ENCODE measurements at regions not wholly inside any gene's neighbourhood (a gene's known extent, or its start where the extent isn't known, plus 50 kb on each side); places are given as distances from the start of the nearest gene placed in this dataset.

DNA sequence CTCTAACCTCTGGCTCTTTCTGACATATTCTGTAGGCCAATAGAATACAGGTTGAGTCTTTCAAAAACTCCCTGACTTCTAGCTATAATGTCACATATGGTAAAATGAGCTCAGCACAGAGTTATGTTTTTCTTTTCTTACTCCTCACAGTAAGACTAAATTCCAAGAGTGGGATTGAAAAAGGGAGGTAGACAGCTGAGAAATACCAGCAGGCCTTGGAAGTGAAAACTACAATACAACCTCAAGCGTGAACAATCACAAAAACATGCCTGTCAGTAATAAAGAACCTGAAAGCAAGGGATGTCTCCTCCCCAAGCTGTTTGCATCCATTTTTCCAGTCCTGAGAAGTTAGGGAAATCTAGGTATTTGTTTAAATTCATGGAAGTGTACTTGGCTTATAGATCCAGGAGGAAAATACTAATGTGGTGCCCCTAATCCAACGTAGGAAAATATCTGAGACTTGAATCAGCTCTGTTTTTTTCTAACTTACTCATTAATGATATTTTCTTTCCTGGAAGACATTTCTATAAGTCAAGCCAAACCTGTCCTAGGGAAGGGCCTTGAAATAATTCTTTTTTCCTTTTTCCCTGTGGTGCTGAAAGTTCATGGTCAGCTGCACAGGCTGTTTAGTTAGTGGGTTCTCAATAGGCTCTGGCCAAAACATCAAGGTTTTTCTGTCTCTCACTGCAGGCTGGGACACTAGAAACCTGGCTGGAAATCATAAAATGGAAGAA lies 167.9 kb upstream of the SPATS2L start:
- TF ChIP-seq EZH2 (IDR thresholded peaks at IDR 0.05; ENCODE audit: borderline replicate concordance, low read depth, low read length, poor library complexity, severe bottlenecking) = no peak
- TF ChIP-seq, protein P1, sequence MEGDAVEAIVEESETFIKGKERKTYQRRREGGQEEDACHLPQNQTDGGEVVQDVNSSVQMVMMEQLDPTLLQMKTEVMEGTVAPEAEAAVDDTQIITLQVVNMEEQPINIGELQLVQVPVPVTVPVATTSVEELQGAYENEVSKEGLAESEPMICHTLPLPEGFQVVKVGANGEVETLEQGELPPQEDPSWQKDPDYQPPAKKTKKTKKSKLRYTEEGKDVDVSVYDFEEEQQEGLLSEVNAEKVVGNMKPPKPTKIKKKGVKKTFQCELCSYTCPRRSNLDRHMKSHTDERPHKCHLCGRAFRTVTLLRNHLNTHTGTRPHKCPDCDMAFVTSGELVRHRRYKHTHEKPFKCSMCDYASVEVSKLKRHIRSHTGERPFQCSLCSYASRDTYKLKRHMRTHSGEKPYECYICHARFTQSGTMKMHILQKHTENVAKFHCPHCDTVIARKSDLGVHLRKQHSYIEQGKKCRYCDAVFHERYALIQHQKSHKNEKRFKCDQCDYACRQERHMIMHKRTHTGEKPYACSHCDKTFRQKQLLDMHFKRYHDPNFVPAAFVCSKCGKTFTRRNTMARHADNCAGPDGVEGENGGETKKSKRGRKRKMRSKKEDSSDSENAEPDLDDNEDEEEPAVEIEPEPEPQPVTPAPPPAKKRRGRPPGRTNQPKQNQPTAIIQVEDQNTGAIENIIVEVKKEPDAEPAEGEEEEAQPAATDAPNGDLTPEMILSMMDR (conservative IDR thresholded peaks at IDR 0.05; ENCODE audit: low read depth, low read length) = no peak
- Histone ChIP-seq H3K27ac (ENCODE audit: low read depth, low read length, poor library complexity, severe bottlenecking) (no peak overlapping the region), H3K27me3 (replicated peaks; ENCODE audit: insufficient read depth, low read depth, low read length, poor library complexity) (no peaks in the 10 kb centered on the region), H3K9me3 (ENCODE audit: low read depth, low read length, poor library complexity, severe bottlenecking) (no peaks in the 10 kb centered on the region), H3K36me3 (ENCODE audit: insufficient read depth, low read length, poor library complexity, severe bottlenecking) (no peaks in the 10 kb centered on the region), H3K4me3 (ENCODE audit: low read depth, low read length, poor library complexity, severe bottlenecking) (no peak overlapping the region), H3K4me1 (ENCODE audit: insufficient read depth, low read length, poor library complexity, severe bottlenecking) (no peaks in the 10 kb centered on the region)
- no TSS peak for BruUV-seq (replicated peaks)
- POLR2A ChIA-PET (ENCODE audit: low non-redundant PET) = no interaction called here
- intact Hi-C loops (cut with micrococcal nuclease; ENCODE audit: unreplicated experiment) = no loop called here
- DNase-seq (ENCODE audit: low spot score) = no peak
- CTCF ChIA-PET = no interaction called here

DNA sequence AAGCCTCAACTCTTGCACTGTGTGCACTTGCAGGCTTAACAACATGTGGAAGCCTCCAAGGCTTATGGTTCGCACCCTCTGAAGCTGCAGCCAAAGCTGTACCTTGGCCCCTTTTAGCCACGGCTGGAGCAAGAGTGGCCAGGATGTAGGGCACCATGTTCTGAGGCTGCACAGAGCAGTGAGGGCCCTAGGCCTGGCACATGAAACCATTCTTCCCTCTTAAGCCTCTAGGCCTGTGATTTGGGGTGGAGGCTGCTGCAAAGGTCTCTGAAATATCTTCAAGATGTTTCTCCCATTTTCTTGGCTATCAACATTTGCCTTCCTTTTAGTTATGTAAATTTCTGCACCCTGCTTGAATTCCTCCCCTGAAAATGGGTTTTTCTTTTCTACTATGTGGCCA lies 161.9 kb upstream of the SPATS2L start:
- ChIA-PET POLR2A (ENCODE audit: low non-redundant PET) (no interaction called here), CTCF (no interaction called here)
- intact Hi-C loops (cut with micrococcal nuclease; ENCODE audit: unreplicated experiment) = no loop called here
- TF ChIP-seq, protein P1 (conservative IDR thresholded peaks at IDR 0.05; ENCODE audit: low read depth, low read length) = no peak
- no peak for TF ChIP-seq EZH2 (IDR thresholded peaks at IDR 0.05; ENCODE audit: borderline replicate concordance, low read depth, low read length, poor library complexity, severe bottlenecking)
- no peaks in the 10 kb centered on the region for H3K36me3 ChIP-seq (ENCODE audit: insufficient read depth, low read length, poor library complexity, severe bottlenecking)
- no peak for DNase-seq (ENCODE audit: low spot score)
- H3K27ac ChIP-seq (ENCODE audit: low read depth, low read length, poor library complexity, severe bottlenecking) = no peak overlapping the region
- H3K4me1 ChIP-seq (ENCODE audit: insufficient read depth, low read length, poor library complexity, severe bottlenecking) = no peaks in the 10 kb centered on the region
- no peak overlapping the region for H3K4me3 ChIP-seq (ENCODE audit: low read depth, low read length, poor library complexity, severe bottlenecking)
- no TSS peak for BruUV-seq (replicated peaks)
- peaks cover 7% of the 10 kb centered on the region for H3K27me3 ChIP-seq (replicated peaks; ENCODE audit: insufficient read depth, low read depth, low read length, poor library complexity)
- H3K9me3 ChIP-seq (ENCODE audit: low read depth, low read length, poor library complexity, severe bottlenecking) = no peaks in the 10 kb centered on the region

- intact Hi-C loops (cut with micrococcal nuclease; ENCODE audit: unreplicated experiment) = no loop called here
- Histone ChIP-seq H3K4me3 (ENCODE audit: low read depth, low read length, poor library complexity, severe bottlenecking) (no peak overlapping the region), H3K36me3 (ENCODE audit: insufficient read depth, low read length, poor library complexity, severe bottlenecking) (no peaks in the 10 kb centered on the region), H3K4me1 (ENCODE audit: insufficient read depth, low read length, poor library complexity, severe bottlenecking) (no peaks in the 10 kb centered on the region), H3K27ac (ENCODE audit: low read depth, low read length, poor library complexity, severe bottlenecking) (no peak overlapping the region), H3K9me3 (ENCODE audit: low read depth, low read length, poor library complexity, severe bottlenecking) (peaks cover 6% of the 10 kb centered on the region), H3K27me3 (replicated peaks; ENCODE audit: insufficient read depth, low read depth, low read length, poor library complexity) (peaks cover 7% of the 10 kb centered on the region)
- no TSS peak for BruUV-seq (replicated peaks)
- CTCF ChIA-PET = no interaction called here
- DNase-seq (ENCODE audit: low spot score) = no peak
- no peak for TF ChIP-seq EZH2 (IDR thresholded peaks at IDR 0.05; ENCODE audit: borderline replicate concordance, low read depth, low read length, poor library complexity, severe bottlenecking)
- TF ChIP-seq, protein P1 (conservative IDR thresholded peaks at IDR 0.05; ENCODE audit: low read depth, low read length) = no peak
- POLR2A ChIA-PET (ENCODE audit: low non-redundant PET) = no interaction called here
Observed at GRCh38 chr2:200146501-200146900, 160.0 kb upstream of the SPATS2L start.

All from A673 (cell line).